Esophagus muscularis mucosa (tissue), 2 donors: ENCODE measurements at regions not wholly inside any gene's neighbourhood (a gene's known extent, or its start where the extent isn't known, plus 50 kb on each side); places are given as distances from the start of the nearest gene placed in this dataset.
"Not testable (repeated sequence)": the region's sequence is repeated elsewhere in the genome, so short reads cannot be mapped to it uniquely, and the experiment has no call there.

Experiments
- EP300 ChIP-seq: sonication (generic); formaldehyde crosslinking; IDR thresholded peaks from one replicate; pipeline ENCODE4 v1.6.1; 2017; ENCODE audit warnings: antibody characterized with exemption
- POLR2A ChIP-seq: fragments of 450-650 bp; IDR thresholded peaks from one replicate; pipeline ENCODE4 v1.6.1; 2017; ENCODE audit warnings: antibody characterized with exemption, moderate library complexity, mild to moderate bottlenecking, low read depth

DNA sequence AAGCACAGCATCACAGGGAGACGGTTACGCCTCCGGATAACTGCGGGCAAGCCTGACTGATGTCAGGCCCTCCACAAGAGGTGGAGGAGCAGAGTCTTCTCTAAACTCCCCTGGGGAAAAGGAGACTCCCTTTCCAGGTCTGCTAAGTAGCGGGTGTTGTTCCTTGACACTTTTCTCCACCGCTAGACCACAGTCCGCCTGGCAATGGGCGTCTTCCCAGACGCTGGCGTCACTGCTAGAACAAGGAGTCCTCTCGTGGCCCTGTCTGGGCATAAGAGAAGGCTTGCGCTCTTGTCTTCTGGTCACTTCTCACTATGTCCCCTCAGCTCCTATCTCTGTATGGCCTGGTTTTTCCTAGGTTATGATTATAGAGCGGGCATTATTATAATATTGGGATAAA lies 808.5 kb upstream of the GRIA3 start:
- not testable (repeated sequence) for TF ChIP-seq EP300, POLR2A
